ENCODE measurements at regions not wholly inside any gene's neighbourhood (a gene's known extent, or its start where the extent isn't known, plus 50 kb on each side); places are given as distances from the start of the nearest gene placed in this dataset.

- no peak for TF ChIP-seq CTCF (IDR thresholded peaks at IDR 0.05)
- TF ChIP-seq POLR2A (IDR thresholded peaks at IDR 0.05): no peak
Observed at GRCh38 chr7:17557251-17557671, 258.8 kb downstream of the AHR start.
